H9 (cell line): ENCODE measurements at regions not wholly inside any gene's neighbourhood (a gene's known extent, or its start where the extent isn't known, plus 50 kb on each side); places are given as distances from the start of the nearest gene placed in this dataset.
A peak's percentile ranks its signal among the peaks of the same experiment; 100 is the strongest.

Source experiments
- DNase-seq: peaks from one replicate; pipeline ENCODE4 v3.0.0-alpha.2; 2017
- H2AFZ ChIP-seq: one replicate; pipeline ENCODE4 v1.6.1; 2013; ENCODE audit warnings: mild to moderate bottlenecking, low read length, control low read depth, moderate library complexity
- H2AK5ac ChIP-seq: 2 replicates; pipeline ENCODE4 v1.6.1; 2013; ENCODE audit warnings: low read length, control low read depth, mixed read lengths; ENCODE audit not compliant: insufficient read length
- H2BK120ac ChIP-seq: one replicate; pipeline ENCODE4 v1.6.1; 2013; ENCODE audit warnings: low read depth, mild to moderate bottlenecking, low read length, control low read depth, inconsistent platforms; ENCODE audit not compliant: poor library complexity, severe bottlenecking
- H2BK12ac ChIP-seq: 2 replicates; pipeline ENCODE4 v1.6.1; 2013; ENCODE audit warnings: low read length, control low read depth, mixed read lengths, low read depth; ENCODE audit not compliant: insufficient read length
- H2BK15ac ChIP-seq: 2 replicates; pipeline ENCODE4 v1.6.1; 2013; ENCODE audit warnings: low read depth, low read length, control low read depth
- H2BK20ac ChIP-seq: one replicate; pipeline ENCODE4 v1.6.1; 2013; ENCODE audit warnings: low read depth, mild to moderate bottlenecking, low read length, control low read depth, inconsistent platforms; ENCODE audit not compliant: poor library complexity, severe bottlenecking
- H2BK5ac ChIP-seq: 2 replicates; pipeline ENCODE4 v1.6.1; 2013; ENCODE audit warnings: low read length, control low read depth, mixed read lengths; ENCODE audit not compliant: insufficient read length
- H3K14ac ChIP-seq: 2 replicates; pipeline ENCODE4 v1.6.1; 2013; ENCODE audit warnings: low read length, control low read depth; ENCODE audit not compliant: insufficient read depth
- H3K18ac ChIP-seq: 2 replicates; pipeline ENCODE4 v1.6.1; 2013; ENCODE audit warnings: low read depth, mild to moderate bottlenecking, mixed read lengths, low read length, control low read depth; ENCODE audit not compliant: insufficient read length
- H3K23ac ChIP-seq: 2 replicates; pipeline ENCODE4 v1.6.1; 2013; ENCODE audit warnings: low read length, control low read depth, mixed read lengths, low read depth; ENCODE audit not compliant: insufficient read length
- H3K23me2 ChIP-seq: 2 replicates; pipeline ENCODE4 v1.6.1; 2013; ENCODE audit warnings: low read depth, mild to moderate bottlenecking, mixed read lengths, low read length, control low read depth; ENCODE audit not compliant: insufficient read length, poor library complexity, severe bottlenecking
- H3K27ac ChIP-seq: 2 replicates; pipeline ENCODE4 v1.5.1; 2013; ENCODE audit warnings: low read length, control low read depth, mixed read lengths, low read depth; ENCODE audit not compliant: insufficient read length
- H3K27me3 ChIP-seq: 2 replicates; pipeline ENCODE4 v1.6.1; 2013; ENCODE audit warnings: low read length, control low read depth, inconsistent platforms; ENCODE audit not compliant: insufficient read depth
- H3K4ac ChIP-seq: 2 replicates; pipeline ENCODE4 v1.6.1; 2013; ENCODE audit warnings: low read depth, mild to moderate bottlenecking, control low read depth, inconsistent platforms, low read length, moderate library complexity
- H3K4me1 ChIP-seq: 2 replicates; pipeline ENCODE4 v1.6.1; 2013; ENCODE audit warnings: low read length, control low read depth, inconsistent platforms; ENCODE audit not compliant: insufficient read depth
- H3K4me2 ChIP-seq: 2 replicates; pipeline ENCODE4 v1.6.1; 2013; ENCODE audit warnings: low read length, control low read depth, mixed read lengths; ENCODE audit not compliant: insufficient read length, insufficient read depth
- H3K56ac ChIP-seq: 2 replicates; pipeline ENCODE4 v1.6.1; 2013; ENCODE audit warnings: low read depth, mild to moderate bottlenecking, mixed read lengths, low read length, control low read depth; ENCODE audit not compliant: insufficient read length
- H3K79me1 ChIP-seq: 2 replicates; pipeline ENCODE4 v1.6.1; 2013; ENCODE audit warnings: low read depth, mild to moderate bottlenecking, moderate library complexity, low read length, control low read depth, inconsistent platforms; ENCODE audit not compliant: insufficient read depth, poor library complexity, severe bottlenecking
- H3K79me2 ChIP-seq: 2 replicates; pipeline ENCODE4 v1.6.1; 2013; ENCODE audit warnings: low read length, control low read depth, inconsistent platforms; ENCODE audit not compliant: insufficient read depth
- H3K9ac ChIP-seq: 2 replicates; pipeline ENCODE4 v1.6.1; 2013; ENCODE audit warnings: low read length, control low read depth, mixed read lengths; ENCODE audit not compliant: insufficient read length; ENCODE audit errors: extremely low read depth
- H3K9me3 ChIP-seq: one replicate; pipeline ENCODE4 v1.6.1; 2013; ENCODE audit warnings: low read depth, low read length, inconsistent platforms; ENCODE audit not compliant: control insufficient read depth
- H3T11ph ChIP-seq: one replicate; pipeline ENCODE4 v1.6.1; 2013; ENCODE audit warnings: mild to moderate bottlenecking, low read length, control low read depth, inconsistent platforms
- H4K20me1 ChIP-seq: one replicate; pipeline ENCODE4 v1.6.1; 2013; ENCODE audit not compliant: control insufficient read depth, insufficient read length, insufficient read depth
- H4K5ac ChIP-seq: 2 replicates; pipeline ENCODE4 v1.6.1; 2013; ENCODE audit warnings: low read depth, mild to moderate bottlenecking, mixed read lengths, low read length, control low read depth; ENCODE audit not compliant: insufficient read length
- H4K8ac ChIP-seq: replicated peaks from 2 replicates; pipeline ENCODE4 v1.6.1; 2013; ENCODE audit warnings: low read length, control low read depth, mixed read lengths, low read depth; ENCODE audit not compliant: insufficient read length
- H4K91ac ChIP-seq: 2 replicates; pipeline ENCODE4 v1.6.1; 2013; ENCODE audit warnings: low read depth, mild to moderate bottlenecking, moderate library complexity, mixed read lengths, low read length, control low read depth; ENCODE audit not compliant: insufficient read length
- H3K27ac Mint-ChIP-seq, 3 experiments: 2 replicates in 2 of 3; 3 replicates in 1 of 3; pipeline ENCODE4 v1.8.0; 2020 to 2021; ENCODE audit warnings: mixed read lengths in 3 of 3, mild to moderate bottlenecking in 1 of 3, moderate library complexity in 1 of 3
- H3K27me3 Mint-ChIP-seq: 2 replicates; pipeline ENCODE4 v1.8.0; 2021; ENCODE audit warnings: low read depth, mild to moderate bottlenecking, moderate library complexity, mixed read lengths
- H3K36me3 Mint-ChIP-seq, 3 experiments: 2 replicates in 2 of 3; 3 replicates in 1 of 3; pipeline ENCODE4 v1.8.0; 2020 to 2021; ENCODE audit warnings: low read depth in 3 of 3, mixed read lengths in 3 of 3; ENCODE audit not compliant: insufficient read depth in 1 of 3
- H3K4me1 Mint-ChIP-seq, 2 experiments: 2 replicates each; pipeline ENCODE4 v1.8.0; 2020; ENCODE audit warnings: mixed read lengths in 2 of 2
- H3K4me3 Mint-ChIP-seq, 2 experiments: 2 replicates in 1 of 2; 3 replicates in 1 of 2; pipeline ENCODE4 v1.8.0; 2020 to 2021; ENCODE audit warnings: mild to moderate bottlenecking in 2 of 2, mixed read lengths in 2 of 2, moderate library complexity in 1 of 2
- H3K9me3 Mint-ChIP-seq, 2 experiments: 2 replicates in 1 of 2; 3 replicates in 1 of 2; pipeline ENCODE4 v1.8.0; 2020; ENCODE audit warnings: mild to moderate bottlenecking in 2 of 2, mixed read lengths in 2 of 2, moderate library complexity in 1 of 2
- CTCF ChIP-seq: fragments of 200-600 bp; sonication (generic); conservative IDR thresholded peaks from 3 replicates; pipeline ENCODE4 v1.8.0; 2021; ENCODE audit warnings: antibody characterized with exemption, mild to moderate bottlenecking
- WGBS: extraction: QIAGEN DNeasy Blood & Tissue Kit; methylation state at CpG from one replicate; pipeline ENCODE4 v1.1.7; 2013; ENCODE audit warnings: missing lambda C conversion rate, low lambda C conversion rate, mixed read lengths; ENCODE audit not compliant: insufficient read length; ENCODE audit errors: extremely low coverage; 5-methylcytosine and 5-hydroxymethylcytosine counted together

GRCh38 chr2:63658176-63658968 is 69.6 kb downstream of the MDH1 start:
- Histone ChIP-seq H3K27ac (no peak overlapping the region), H3K18ac (peak overlapping the region; percentile 25), H3K79me2 (no peaks in the 10 kb centered on the region), H3K9me3 (no peaks in the 10 kb centered on the region), H3K4me2 (no peak overlapping the region), H3K4ac (no peak overlapping the region), H2AK5ac (no peak overlapping the region), H3K79me1 (no peaks in the 10 kb centered on the region), H4K20me1 (no peaks in the 10 kb centered on the region), H3K27me3 (no peaks in the 10 kb centered on the region), H4K8ac (no peak overlapping the region), H3K4me1 (no peaks in the 10 kb centered on the region), H4K91ac (no peak overlapping the region), H2AFZ (no peak overlapping the region), H2BK120ac (no peak overlapping the region), H2BK12ac (no peak overlapping the region), H2BK5ac (no peak overlapping the region), H3K23me2 (no peaks in the 10 kb centered on the region), H3T11ph (no peak overlapping the region), H3K23ac (no peak overlapping the region), H3K56ac (no peak overlapping the region), H2BK20ac (no peak overlapping the region), H3K9ac (no peak overlapping the region), H4K5ac (no peak overlapping the region), H3K14ac (no peak overlapping the region), H2BK15ac (no peak overlapping the region)
- no peak for DNase-seq
- no peaks in the 10 kb centered on the region for H3K27me3 Mint-ChIP-seq
- no peak overlapping the region for H3K27ac Mint-ChIP-seq
- no peak overlapping the region for H3K4me3 Mint-ChIP-seq
- peaks cover 15 to 17% of the 10 kb centered on the region in 2 experiments for H3K4me1 Mint-ChIP-seq
- H3K9me3 Mint-ChIP-seq, result peaks cover 10 to 14% of the 10 kb centered on the region in 2 experiments; a peak in 4 of 5 replicates
- no peak for TF ChIP-seq CTCF
- peaks cover 0 to 33% (median 7%) of the 10 kb centered on the region in 3 experiments; a peak in 6 of 7 replicates for H3K36me3 Mint-ChIP-seq
- WGBS, result no CpG with 5 or more reads among the region's 3 CpGs
